Neuronal stem cell (in vitro differentiated cells): ENCODE measurements at regions not wholly inside any gene's neighbourhood (a gene's known extent, or its start where the extent isn't known, plus 50 kb on each side); places are given as distances from the start of the nearest gene placed in this dataset.

Experiments
- DNase-seq: peaks from one replicate; pipeline ENCODE4 v3.0.0-alpha.2; 2013; ENCODE audit warnings: low spot score
- H2AFZ ChIP-seq: one replicate; pipeline ENCODE4 v1.6.1; 2013; ENCODE audit warnings: mild to moderate bottlenecking, low read length, inconsistent platforms
- H2AK5ac ChIP-seq: 2 replicates; pipeline ENCODE4 v1.6.1; 2013; ENCODE audit warnings: low read depth, mild to moderate bottlenecking, inconsistent platforms, low read length, moderate library complexity, mixed read lengths
- H2BK120ac ChIP-seq: 2 replicates; pipeline ENCODE4 v1.6.1; 2013; ENCODE audit warnings: low read depth, mild to moderate bottlenecking, inconsistent platforms, low read length, moderate library complexity, mixed read lengths
- H2BK12ac ChIP-seq: one replicate; pipeline ENCODE4 v1.6.1; 2013; ENCODE audit warnings: low read length, inconsistent platforms
- H2BK15ac ChIP-seq: 2 replicates; pipeline ENCODE4 v1.6.1; 2013; ENCODE audit warnings: mild to moderate bottlenecking, low read length, inconsistent platforms, mixed read lengths
- H2BK5ac ChIP-seq: one replicate; pipeline ENCODE4 v1.6.1; 2013; ENCODE audit warnings: inconsistent platforms, mild to moderate bottlenecking, low read length, moderate library complexity
- H3K14ac ChIP-seq: one replicate; pipeline ENCODE4 v1.6.1; 2013; ENCODE audit warnings: low read length, inconsistent platforms
- H3K18ac ChIP-seq: 2 replicates; pipeline ENCODE4 v1.6.1; 2013; ENCODE audit warnings: low read length, inconsistent platforms
- H3K23ac ChIP-seq: 2 replicates; pipeline ENCODE4 v1.6.1; 2013; ENCODE audit warnings: low read depth, mild to moderate bottlenecking, mixed read lengths, low read length, inconsistent platforms; ENCODE audit not compliant: poor library complexity
- H3K27ac ChIP-seq: replicated peaks from 3 replicates; pipeline ENCODE4 v1.5.1; 2013; ENCODE audit warnings: low read length, inconsistent platforms
- H3K27me3 ChIP-seq, 3 experiments: 2 replicates each; pipeline ENCODE4 v1.6.1; 2013; ENCODE audit warnings: low read length in 3 of 3, mild to moderate bottlenecking in 2 of 3, inconsistent platforms in 1 of 3, low read depth in 1 of 3, mixed read lengths in 1 of 3, moderate library complexity in 1 of 3; ENCODE audit not compliant: control insufficient read depth in 3 of 3, insufficient read depth in 3 of 3
- H3K36me3 ChIP-seq, 2 donors: replicated peaks in 1 of 2; 2 replicates each; pipeline ENCODE4 v1.6.1; 2013; ENCODE audit warnings: low read length in 2 of 2; ENCODE audit not compliant: control insufficient read depth in 2 of 2, insufficient read depth in 2 of 2
- H3K4ac ChIP-seq: 2 replicates; pipeline ENCODE4 v1.6.1; 2013; ENCODE audit warnings: inconsistent platforms, mild to moderate bottlenecking, low read length, moderate library complexity
- H3K4me1 ChIP-seq, 2 donors: 1 replicate in 1 of 2; 2 replicates in 1 of 2; pipeline ENCODE4 v1.6.1; 2013; ENCODE audit warnings: low read length in 2 of 2, low read depth in 1 of 2; ENCODE audit not compliant: control insufficient read depth in 2 of 2, insufficient read depth in 1 of 2
- H3K4me2 ChIP-seq: one replicate; pipeline ENCODE4 v1.6.1; 2013; ENCODE audit warnings: mild to moderate bottlenecking, low read length, inconsistent platforms; ENCODE audit not compliant: insufficient read depth, poor library complexity, severe bottlenecking
- H3K4me3 ChIP-seq, 2 donors: 2 replicates each; pipeline ENCODE4 v1.5.1; 2013; ENCODE audit warnings: low read length in 2 of 2, mild to moderate bottlenecking in 2 of 2, inconsistent platforms in 1 of 2, moderate library complexity in 1 of 2
- H3K79me1 ChIP-seq: one replicate; pipeline ENCODE4 v1.6.1; 2013; ENCODE audit warnings: low read depth, mild to moderate bottlenecking, inconsistent platforms, low read length, moderate library complexity
- H3K9ac ChIP-seq: one replicate; pipeline ENCODE4 v1.6.1; 2013; ENCODE audit warnings: mild to moderate bottlenecking, low read depth, low read length, inconsistent platforms; ENCODE audit not compliant: poor library complexity
- H3K9me3 ChIP-seq, 2 donors: replicated peaks in 1 of 2; 2 replicates each; pipeline versions ENCODE3 to v1.6.1; 2013; ENCODE audit warnings: low read length in 2 of 2, mild to moderate bottlenecking in 2 of 2, inconsistent platforms in 1 of 2, low read depth in 1 of 2, mixed read lengths in 1 of 2, moderate library complexity in 1 of 2; ENCODE audit not compliant: control insufficient read depth in 2 of 2, insufficient read depth in 1 of 2
- H4K8ac ChIP-seq: one replicate; pipeline ENCODE4 v1.6.1; 2013; ENCODE audit warnings: low read depth, mild to moderate bottlenecking, inconsistent platforms, low read length, moderate library complexity
- H4K91ac ChIP-seq: one replicate; pipeline ENCODE4 v1.6.1; 2013; ENCODE audit warnings: low read length, low read depth, mild to moderate bottlenecking, inconsistent platforms; ENCODE audit not compliant: poor library complexity
- WGBS, 2 donors: extraction: QIAGEN DNeasy Blood & Tissue Kit; methylation state at CpG; one replicate each; pipeline ENCODE4 v1.1.7; 2013; ENCODE audit warnings: missing lambda C conversion rate in 2 of 2, mixed read lengths in 1 of 2; ENCODE audit not compliant: insufficient read length in 2 of 2, insufficient replicate concordance in 1 of 2; ENCODE audit errors: extremely low coverage in 2 of 2; 5-methylcytosine and 5-hydroxymethylcytosine counted together

DNA sequence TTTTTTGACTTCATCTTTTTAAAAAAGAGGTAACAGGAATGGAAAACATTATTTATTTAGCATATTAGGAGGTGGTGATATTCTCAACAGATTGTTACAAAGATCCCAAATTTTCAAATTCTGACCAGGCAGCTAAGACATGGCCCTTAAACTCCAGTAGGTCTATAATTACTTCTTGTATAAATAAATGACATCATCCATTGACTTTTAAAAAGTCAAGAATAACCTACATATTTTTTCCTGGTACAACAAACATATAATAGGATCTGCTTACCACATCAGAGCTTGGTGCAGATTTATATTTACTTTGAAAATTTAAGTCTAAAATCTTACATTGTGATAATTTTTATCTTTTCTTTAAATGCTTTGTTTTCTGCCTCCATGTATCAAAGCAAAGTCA, 92.2 kb upstream of the TRPM3 start:
- Histone ChIP-seq H2BK120ac (no peak overlapping the region), H4K8ac (no peak overlapping the region), H3K4me3 (no peak overlapping the region), H3K23ac (no peak overlapping the region), H3K14ac (no peak overlapping the region), H3K4me1 (peaks cover 2 to 10% of the 10 kb centered on the region in 2 donors), H3K4me2 (no peak overlapping the region), H3K4ac (no peak overlapping the region), H4K91ac (no peak overlapping the region), H3K27me3 (no peaks in the 10 kb centered on the region), H3K18ac (no peak overlapping the region), H2BK15ac (no peak overlapping the region), H2BK12ac (no peak overlapping the region), H3K79me1 (no peaks in the 10 kb centered on the region), H2BK5ac (no peak overlapping the region), H3K36me3 (no peaks in the 10 kb centered on the region), H2AFZ (no peak overlapping the region), H3K9ac (no peak overlapping the region), H2AK5ac (no peak overlapping the region), H3K27ac (no peak overlapping the region), H3K9me3 (peaks cover 0 to 20% of the 10 kb centered on the region in 2 donors)
- DNase-seq: no peak

DNA sequence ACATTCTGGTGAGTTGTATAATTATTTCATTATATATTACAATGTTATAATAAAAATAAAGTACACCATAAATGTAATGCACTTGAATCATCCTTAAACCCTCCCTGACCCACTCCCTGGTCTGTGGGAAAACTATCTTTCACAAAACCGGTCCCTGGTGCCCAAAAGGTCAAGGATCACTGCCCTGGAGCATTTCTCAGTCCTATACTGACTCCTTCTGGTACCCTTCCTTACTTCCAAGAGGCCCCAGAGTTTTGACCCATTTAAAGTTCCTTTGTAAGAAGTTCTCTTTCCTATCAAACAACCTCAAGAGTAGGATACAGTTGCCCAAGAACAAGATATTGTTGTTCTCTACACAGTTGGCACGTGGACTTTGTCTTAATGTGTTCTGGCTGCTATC, 88.9 kb upstream of the TRPM3 start:
- DNase-seq: no peak
- H3K79me1 ChIP-seq: no peaks in the 10 kb centered on the region
- no CpG with 5 or more reads among the region's 2 CpGs for WGBS, 2 donors
- H2BK120ac ChIP-seq: no peak overlapping the region
- no peak overlapping the region for H3K14ac ChIP-seq
- no peak overlapping the region for H3K4ac ChIP-seq
- peaks cover 0 to 2% of the 10 kb centered on the region in 2 donors for H3K4me1 ChIP-seq
- no peak overlapping the region for H2BK12ac ChIP-seq
- H3K36me3 ChIP-seq: no peaks in the 10 kb centered on the region
- no peak overlapping the region for H3K4me3 ChIP-seq
- H3K9ac ChIP-seq: no peak overlapping the region
- H3K4me2 ChIP-seq: no peak overlapping the region
- peaks cover 0 to 16% of the 10 kb centered on the region in 2 donors for H3K9me3 ChIP-seq
- H3K23ac ChIP-seq: no peak overlapping the region
- no peak overlapping the region for H2AK5ac ChIP-seq
- no peaks in the 10 kb centered on the region for H3K27me3 ChIP-seq
- no peak overlapping the region for H2BK15ac ChIP-seq
- H3K18ac ChIP-seq: no peak overlapping the region
- no peak overlapping the region for H2AFZ ChIP-seq
- H2BK5ac ChIP-seq: no peak overlapping the region
- no peak overlapping the region for H4K91ac ChIP-seq
- H4K8ac ChIP-seq: no peak overlapping the region
- no peak overlapping the region for H3K27ac ChIP-seq

DNA sequence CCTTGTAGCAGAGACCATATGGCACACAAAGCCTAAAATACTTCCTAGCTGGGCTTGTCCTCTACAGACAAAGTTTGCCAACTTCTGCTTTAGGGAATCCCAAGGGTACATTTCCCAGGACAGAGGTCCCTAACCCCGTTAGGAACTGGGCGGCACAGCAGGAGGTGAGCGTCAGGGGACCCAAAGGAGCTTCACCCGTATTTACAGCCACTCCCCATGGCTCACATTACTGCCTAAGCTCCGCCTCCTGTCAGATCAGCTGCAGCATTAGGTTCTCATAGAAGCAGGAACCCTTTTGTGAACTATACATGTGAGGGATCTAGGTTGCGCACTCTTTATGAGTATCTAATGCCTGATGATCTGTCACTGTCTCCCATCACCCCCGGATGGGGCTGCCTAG, 88.5 kb upstream of the TRPM3 start:
- Histone ChIP-seq H3K36me3 (no peaks in the 10 kb centered on the region), H2BK120ac (no peak overlapping the region), H2AK5ac (no peak overlapping the region), H2BK12ac (no peak overlapping the region), H3K27ac (no peak overlapping the region), H3K9me3 (peaks cover 0 to 16% of the 10 kb centered on the region in 2 donors), H3K14ac (no peak overlapping the region), H2BK15ac (no peak overlapping the region), H2AFZ (no peak overlapping the region), H3K4ac (no peak overlapping the region), H3K18ac (no peak overlapping the region), H3K4me1 (no peaks in the 10 kb centered on the region), H3K4me3 (no peak overlapping the region), H3K4me2 (no peak overlapping the region), H3K79me1 (no peaks in the 10 kb centered on the region), H2BK5ac (no peak overlapping the region), H3K23ac (no peak overlapping the region), H4K91ac (no peak overlapping the region), H3K9ac (no peak overlapping the region), H4K8ac (no peak overlapping the region), H3K27me3 (no peaks in the 10 kb centered on the region)
- no peak for DNase-seq
- no CpG with 5 or more reads among the region's 7 CpGs for WGBS, 2 donors

DNA sequence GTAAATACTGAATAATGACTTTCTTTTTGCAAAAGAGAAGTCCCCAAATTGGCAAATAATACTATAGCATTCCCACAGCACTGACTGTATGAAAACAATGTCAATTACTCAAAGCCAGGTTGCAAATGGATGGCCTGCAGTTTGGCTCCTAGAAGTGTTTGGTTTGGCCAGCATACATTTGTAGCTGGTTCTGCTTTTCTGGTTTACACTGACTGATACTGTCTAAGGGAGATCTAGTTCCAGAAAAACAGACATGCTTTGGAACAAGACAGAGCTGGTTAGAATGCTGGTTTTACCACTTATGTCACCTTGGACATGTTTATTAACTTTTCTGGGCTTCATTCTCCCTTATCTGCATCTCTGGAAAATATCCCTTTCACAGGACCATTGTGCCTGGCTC, 81.5 kb upstream of the TRPM3 start:
- H3K4me3 ChIP-seq: no peak overlapping the region
- H3K14ac ChIP-seq: no peak overlapping the region
- no peaks in the 10 kb centered on the region for H3K79me1 ChIP-seq
- H2BK5ac ChIP-seq: no peak overlapping the region
- no peaks in the 10 kb centered on the region for H3K4me1 ChIP-seq
- no peak overlapping the region for H2BK15ac ChIP-seq
- H4K8ac ChIP-seq: no peak overlapping the region
- H3K9me3 ChIP-seq: peaks cover 0 to 12% of the 10 kb centered on the region in 2 donors
- no peak overlapping the region for H3K18ac ChIP-seq
- no peak overlapping the region for H2AFZ ChIP-seq
- H2BK12ac ChIP-seq: no peak overlapping the region
- DNase-seq: no peak
- H3K9ac ChIP-seq: no peak overlapping the region
- no peaks in the 10 kb centered on the region for H3K27me3 ChIP-seq
- H2AK5ac ChIP-seq: no peak overlapping the region
- no peak overlapping the region for H3K27ac ChIP-seq
- no peak overlapping the region for H3K23ac ChIP-seq
- no peaks in the 10 kb centered on the region for H3K36me3 ChIP-seq
- no peak overlapping the region for H3K4ac ChIP-seq
- no peak overlapping the region for H2BK120ac ChIP-seq
- no peak overlapping the region for H4K91ac ChIP-seq
- no peak overlapping the region for H3K4me2 ChIP-seq
